Spleen (tissue), 11 donors: ENCODE measurements at regions not wholly inside any gene's neighbourhood (a gene's known extent, or its start where the extent isn't known, plus 50 kb on each side); places are given as distances from the start of the nearest gene placed in this dataset.

Source experiments
- DNase-seq: peaks from one replicate; pipeline ENCODE4 v3.0.0-alpha.2; 2020
- H3K27ac ChIP-seq, 8 donors: fragments of 200-600 bp; sonication (generic) in 7 of 8; 1 replicate in 4 of 8; 2 replicates in 4 of 8; pipeline versions ENCODE4 v1.5.0 to v1.8.0; 2016 to 2021; ENCODE audit warnings: inconsistent platforms in 4 of 8, mild to moderate bottlenecking in 4 of 8, moderate library complexity in 1 of 8
- H3K27me3 ChIP-seq, 7 donors: fragments of 200-600 bp; sonication (generic) in 6 of 7; replicated peaks in 1 of 7; 1 replicate in 4 of 7; 2 replicates in 3 of 7; pipeline versions ENCODE4 v1.5.0 to v1.8.0; 2016 to 2021; ENCODE audit warnings: inconsistent platforms in 3 of 7, mild to moderate bottlenecking in 1 of 7
- H3K36me3 ChIP-seq, 6 donors: fragments of 200-600 bp; sonication (generic) in 5 of 6; 1 replicate in 4 of 6; 2 replicates in 2 of 6; pipeline versions ENCODE4 v1.5.0 to v1.8.0; 2016 to 2021; ENCODE audit warnings: inconsistent platforms in 2 of 6
- H3K4me1 ChIP-seq, 6 donors: fragments of 200-600 bp; sonication (generic) in 5 of 6; 1 replicate in 3 of 6; 2 replicates in 3 of 6; pipeline versions ENCODE4 v1.5.0 to v1.8.0; 2016 to 2021; ENCODE audit warnings: inconsistent platforms in 3 of 6
- H3K4me3 ChIP-seq, 8 donors: fragments of 200-600 bp; sonication (generic) in 7 of 8; 1 replicate in 4 of 8; 2 replicates in 4 of 8; pipeline versions ENCODE4 v1.5.0 to v1.8.0; 2016 to 2021; ENCODE audit warnings: inconsistent platforms in 4 of 8, mild to moderate bottlenecking in 4 of 8, moderate library complexity in 2 of 8
- H3K9me3 ChIP-seq, 8 donors: fragments of 200-600 bp; sonication (generic) in 7 of 8; 1 replicate in 4 of 8; 2 replicates in 4 of 8; pipeline versions ENCODE4 v1.5.0 to v1.8.0; 2016 to 2021; ENCODE audit warnings: inconsistent platforms in 4 of 8
- POLR2A ChIP-seq, 3 donors: fragments of 450-650 bp; IDR thresholded peaks; one replicate each; pipeline ENCODE4 v1.5.1; 2017; ENCODE audit warnings: antibody characterized with exemption in 3 of 3, mild to moderate bottlenecking in 1 of 3
- POLR2AphosphoS5 ChIP-seq, 3 donors: sonication (generic); formaldehyde crosslinking; IDR thresholded peaks; one replicate each; pipeline ENCODE4 v1.5.1; 2017; ENCODE audit warnings: antibody characterized with exemption in 3 of 3
- WGBS, 5 donors: extraction: QIAGEN DNeasy Blood & Tissue Kit in 3 of 5; methylation state at CpG; one replicate each; pipeline versions ENCODE4 v1.1.5 to v1.1.7; 2013 to 2018; 5-methylcytosine and 5-hydroxymethylcytosine counted together
- intact Hi-C: fragments of 100-400 bp; cut with DNase I; formaldehyde crosslinking; loops from one replicate; pipeline ENCODE4 v1.15.0; 2023; ENCODE audit warnings: low total_unique reads
- TF ChIP-seq, protein P1 (sequence below), 11 experiments: fragments of 200-600 bp in 7 of 11; fragments of 450-650 bp in 4 of 11; sonication (generic) in 4 of 11; IDR thresholded peaks in 8 of 11; conservative IDR thresholded peaks in 3 of 11; 1 replicate in 7 of 11; 2 replicates in 4 of 11; pipeline versions ENCODE4 v1.4.0 to v1.8.0; 2016 to 2021; ENCODE audit warnings: antibody characterized with exemption in 11 of 11, inconsistent platforms in 4 of 11, mild to moderate bottlenecking in 1 of 11
- donor health status: healthy with polysubstance abuse.
- donor health status: DM: no; HTN: no; CAD: no; lungs with moderate emphysema.
- donor health status: DM: no; HTN: no; CAD: no.
- donor health status: Bipolar disorder and iron deficiency.
- donor health status: healthy.
- donor health status: DM: no; HTN: no; CAD: no.
- donor health status: DM: yes; HTN: yes; CAD: no.

DNA sequence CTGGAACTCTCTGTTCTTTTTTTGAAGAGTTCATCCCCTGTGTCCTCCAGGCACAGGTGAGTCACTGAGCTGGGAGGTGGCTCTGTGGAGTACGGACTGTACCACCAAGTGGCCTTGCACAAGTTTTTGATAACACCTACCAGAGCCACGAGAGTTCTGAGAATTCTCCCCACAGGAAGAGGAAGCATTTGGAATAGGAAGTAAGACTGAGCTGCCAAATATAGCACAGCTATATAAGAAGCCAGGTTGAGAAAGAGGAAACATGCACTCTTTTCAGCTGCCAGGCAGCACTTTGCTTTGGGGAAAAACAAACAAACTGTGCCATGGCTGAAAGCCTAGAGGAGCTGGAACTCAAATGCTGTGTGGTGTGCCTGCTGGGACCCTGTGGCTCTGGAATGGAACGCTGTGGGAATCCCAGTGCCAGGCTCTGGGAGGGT lies 70.8 kb upstream of the RIPOR2 start:
- peak; percentile 87 for DNase-seq
- WGBS, 5 donors = 6 to 16% (median 9%) methylated on average over 3 of the region's 3 CpGs

GRCh38 chr6:25007269-25007699 lies 71.5 kb upstream of the RIPOR2 start:
- no peak for DNase-seq
- peak overlapping the region; percentile 76 to 97 (median 92) for H3K27ac ChIP-seq
- no peaks in the 10 kb centered on the region for H3K27me3 ChIP-seq
- H3K36me3 ChIP-seq = no peaks in the 10 kb centered on the region
- peaks cover 9 to 82% (median 62%) of the 10 kb centered on the region in 6 donors for H3K4me1 ChIP-seq
- H3K9me3 ChIP-seq = no peaks in the 10 kb centered on the region
- TF ChIP-seq POLR2AphosphoS5 (IDR thresholded peaks at IDR 0.05) = no peak
- no peak for TF ChIP-seq POLR2A (IDR thresholded peaks at IDR 0.05)
- TF ChIP-seq, protein P1, sequence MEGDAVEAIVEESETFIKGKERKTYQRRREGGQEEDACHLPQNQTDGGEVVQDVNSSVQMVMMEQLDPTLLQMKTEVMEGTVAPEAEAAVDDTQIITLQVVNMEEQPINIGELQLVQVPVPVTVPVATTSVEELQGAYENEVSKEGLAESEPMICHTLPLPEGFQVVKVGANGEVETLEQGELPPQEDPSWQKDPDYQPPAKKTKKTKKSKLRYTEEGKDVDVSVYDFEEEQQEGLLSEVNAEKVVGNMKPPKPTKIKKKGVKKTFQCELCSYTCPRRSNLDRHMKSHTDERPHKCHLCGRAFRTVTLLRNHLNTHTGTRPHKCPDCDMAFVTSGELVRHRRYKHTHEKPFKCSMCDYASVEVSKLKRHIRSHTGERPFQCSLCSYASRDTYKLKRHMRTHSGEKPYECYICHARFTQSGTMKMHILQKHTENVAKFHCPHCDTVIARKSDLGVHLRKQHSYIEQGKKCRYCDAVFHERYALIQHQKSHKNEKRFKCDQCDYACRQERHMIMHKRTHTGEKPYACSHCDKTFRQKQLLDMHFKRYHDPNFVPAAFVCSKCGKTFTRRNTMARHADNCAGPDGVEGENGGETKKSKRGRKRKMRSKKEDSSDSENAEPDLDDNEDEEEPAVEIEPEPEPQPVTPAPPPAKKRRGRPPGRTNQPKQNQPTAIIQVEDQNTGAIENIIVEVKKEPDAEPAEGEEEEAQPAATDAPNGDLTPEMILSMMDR (IDR thresholded peaks at IDR 0.05 in 8 of 11, conservative IDR thresholded peaks at IDR 0.05 in 3 of 11) = no peak
- intact Hi-C loops = no loop called here
- WGBS, 5 donors = 23 to 39% (median 25%) methylated on average over 3 of the region's 3 CpGs
- H3K4me3 ChIP-seq = peak overlapping the region in 1 of 8 donors; percentile 42

More for the DNA sequence above, 70.8 kb upstream of the RIPOR2 start:
- no peaks in the 10 kb centered on the region for H3K9me3 ChIP-seq
- H3K27me3 ChIP-seq = no peaks in the 10 kb centered on the region
- no peaks in the 10 kb centered on the region for H3K36me3 ChIP-seq
- peak overlapping the region in 2 of 8 donors; percentile 12 to 42 for H3K4me3 ChIP-seq
- H3K4me1 ChIP-seq = peaks cover 9 to 88% (median 64%) of the 10 kb centered on the region in 6 donors
- peak overlapping the region; percentile 76 to 97 (median 92) for H3K27ac ChIP-seq
- intact Hi-C loops = no loop called here
- peak in 2 of 3 donors; percentile 72 to 92 for TF ChIP-seq POLR2AphosphoS5 (IDR thresholded peaks at IDR 0.05)
- TF ChIP-seq, protein P1 (IDR thresholded peaks at IDR 0.05 in 8 of 11, conservative IDR thresholded peaks at IDR 0.05 in 3 of 11) = peak in 1 of 11 experiments; percentile 16
- peak in 2 of 3 donors; percentile 30 to 63 for TF ChIP-seq POLR2A (IDR thresholded peaks at IDR 0.05)

DNA sequence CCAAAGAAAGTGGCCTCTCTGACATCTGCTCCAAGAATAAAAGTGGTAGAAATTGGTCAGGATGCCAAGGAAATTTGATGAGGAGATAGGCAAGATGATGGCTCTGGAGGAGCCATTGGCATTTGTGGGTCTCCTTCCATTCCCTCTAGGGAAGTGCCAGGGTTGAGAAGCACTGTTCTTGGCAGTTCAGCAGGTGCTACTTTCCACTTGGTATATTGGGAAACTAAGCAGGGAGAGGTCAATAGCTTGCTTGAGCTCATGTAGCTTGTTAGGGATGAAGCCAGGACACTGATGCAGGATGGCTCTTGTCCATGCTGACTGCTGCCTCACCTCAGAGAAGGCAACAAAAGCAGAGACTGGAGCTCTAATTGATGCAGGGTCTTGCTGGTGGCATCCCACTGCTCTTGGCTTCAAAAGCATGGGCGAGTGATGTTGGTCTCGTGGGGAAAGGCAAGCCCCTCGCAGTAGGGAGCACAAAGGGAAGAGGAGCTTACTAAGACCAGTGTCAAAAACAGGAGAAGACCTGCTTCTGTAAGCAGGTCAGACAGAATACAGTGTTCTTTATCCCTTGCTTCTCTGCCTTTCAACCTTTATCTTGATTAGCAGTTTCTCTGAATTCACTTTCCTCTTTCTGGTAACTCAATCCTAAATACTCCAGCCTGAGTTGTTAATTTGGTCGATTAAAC lies 73.1 kb upstream of the RIPOR2 start:
- H3K27ac ChIP-seq = peak overlapping the region in 6 of 8 donors; percentile 1 to 97 (median 94)
- H3K36me3 ChIP-seq = no peaks in the 10 kb centered on the region
- H3K4me1 ChIP-seq = peaks cover 9 to 90% (median 72%) of the 10 kb centered on the region in 6 donors
- H3K9me3 ChIP-seq = no peaks in the 10 kb centered on the region
- WGBS, 5 donors = 84 to 92% (median 85%) methylated on average over 4 of the region's 4 CpGs
- H3K4me3 ChIP-seq = no peak overlapping the region
- intact Hi-C loops = no loop called here
- TF ChIP-seq POLR2AphosphoS5 (IDR thresholded peaks at IDR 0.05) (no peak), POLR2A (IDR thresholded peaks at IDR 0.05) (no peak)
- TF ChIP-seq, protein P1 (IDR thresholded peaks at IDR 0.05 in 8 of 11, conservative IDR thresholded peaks at IDR 0.05 in 3 of 11) = no peak
- no peak for DNase-seq
- no peaks in the 10 kb centered on the region for H3K27me3 ChIP-seq

- no peak overlapping the region for H3K4me3 ChIP-seq
- TF ChIP-seq, protein P1 (IDR thresholded peaks at IDR 0.05 in 8 of 11, conservative IDR thresholded peaks at IDR 0.05 in 3 of 11) = no peak
- no peak for DNase-seq
- peaks cover 9 to 90% (median 73%) of the 10 kb centered on the region in 6 donors for H3K4me1 ChIP-seq
- no peaks in the 10 kb centered on the region for H3K36me3 ChIP-seq
- no peaks in the 10 kb centered on the region for H3K27me3 ChIP-seq
- H3K27ac ChIP-seq = peak overlapping the region in 3 of 8 donors; percentile 86 to 97 (median 94)
- no peaks in the 10 kb centered on the region for H3K9me3 ChIP-seq
- 68 to 85% (median 84%) methylated on average over 6 of the region's 6 CpGs for WGBS, 5 donors
- intact Hi-C loops = no loop called here
These were observed 73.6 kb upstream of the RIPOR2 start for GRCh38 chr6:25009393-25009710.
